HG03175 (cell line): ENCODE measurements at regions not wholly inside any gene's neighbourhood (a gene's known extent, or its start where the extent isn't known, plus 50 kb on each side); places are given as distances from the start of the nearest gene placed in this dataset.

Source experiments
- ATAC-seq: cut with Tn5 transposase; IDR thresholded peaks from one replicate; pipeline ENCODE4 v1.9.1; 2021; ENCODE audit warnings: mild to moderate bottlenecking, moderate library complexity; ENCODE audit not compliant: unreplicated experiment

DNA sequence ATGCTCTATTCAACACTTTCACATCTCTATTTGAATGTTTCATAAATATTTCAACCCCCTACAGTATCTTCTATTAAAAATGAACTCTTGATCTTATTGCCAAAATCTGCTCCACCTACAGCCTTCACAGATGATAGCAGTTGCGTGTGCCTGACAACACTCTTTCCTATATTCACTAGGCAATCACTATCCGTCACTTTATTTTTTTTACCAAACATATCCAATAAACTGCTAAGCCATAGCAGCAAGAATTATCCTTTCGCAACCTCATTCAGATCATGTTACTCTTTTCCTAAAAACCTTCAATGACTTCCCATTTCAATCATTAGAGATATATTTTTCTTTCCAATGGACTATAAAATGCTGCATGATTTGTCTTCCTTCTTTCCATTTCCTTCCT lies 629.8 kb upstream of the PCDH9 start:
- no peak for ATAC-seq

GRCh38 chr13:67857581-67858310 lies 627.6 kb upstream of the PCDH9 start:
- no peak for ATAC-seq

GRCh38 chr13:67856955-67857354 lies 626.8 kb upstream of the PCDH9 start:
- ATAC-seq = no peak

GRCh38 chr13:67855741-67856238 lies 625.7 kb upstream of the PCDH9 start:
- no peak for ATAC-seq

DNA sequence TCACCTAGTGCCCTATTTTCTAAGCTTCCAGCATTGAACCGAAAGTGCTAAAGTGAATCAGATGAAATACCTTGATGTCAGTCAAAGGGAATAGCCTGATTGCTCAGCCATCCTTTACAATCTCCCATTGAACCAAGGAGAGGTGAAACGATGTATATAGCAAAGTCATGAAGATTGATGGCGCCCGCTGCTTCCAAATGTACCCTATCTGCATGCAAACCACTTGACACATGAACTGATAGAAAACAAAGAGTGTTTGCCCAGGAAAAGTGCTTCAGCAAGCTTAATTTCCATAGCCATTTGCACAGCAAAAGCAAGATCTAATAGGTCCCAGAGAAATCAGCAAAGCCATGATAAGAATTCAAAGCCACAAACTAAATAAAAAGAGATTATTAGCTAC lies 624.9 kb upstream of the PCDH9 start:
- ATAC-seq = no peak

DNA sequence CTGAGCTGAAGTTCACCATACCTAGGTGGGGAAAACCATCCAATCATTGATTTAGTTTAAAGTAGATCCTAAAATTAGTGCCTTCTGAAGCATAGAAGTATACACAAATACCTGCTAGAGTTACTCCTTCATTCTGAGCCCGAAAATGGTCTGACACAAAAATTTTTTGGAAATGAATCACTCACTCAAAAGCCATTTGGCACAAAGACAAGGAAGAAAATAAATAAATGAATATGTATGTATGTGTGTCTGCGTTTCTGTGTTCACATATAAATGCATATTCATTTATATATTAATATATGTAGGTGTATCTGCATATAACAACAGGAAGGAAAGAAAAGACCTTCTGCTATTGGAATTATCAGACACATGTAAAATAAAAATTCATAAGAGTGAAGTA lies 614.4 kb upstream of the PCDH9 start:
- no peak for ATAC-seq

- no peak for ATAC-seq
Measured at GRCh38 chr13:67841071-67841470, 610.9 kb upstream of the PCDH9 start.

DNA sequence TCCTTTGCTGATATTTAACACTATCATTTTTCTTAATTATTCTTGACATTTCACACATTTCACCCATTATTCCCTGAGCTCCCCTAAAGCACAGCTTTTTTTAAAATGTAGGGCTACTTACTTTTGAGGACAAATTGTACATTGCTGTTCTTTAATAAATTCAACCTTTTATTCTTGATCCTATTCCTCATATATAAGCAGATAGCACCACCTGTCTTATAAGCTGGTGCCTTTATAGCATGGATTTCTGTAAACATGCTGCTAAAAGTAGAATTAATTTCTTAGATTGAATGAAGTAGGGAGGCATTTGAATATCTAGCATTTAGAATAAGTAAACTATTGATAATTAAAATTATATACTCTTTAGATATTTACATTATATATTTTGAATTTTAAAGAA lies 603.4 kb upstream of the PCDH9 start:
- ATAC-seq = no peak

DNA sequence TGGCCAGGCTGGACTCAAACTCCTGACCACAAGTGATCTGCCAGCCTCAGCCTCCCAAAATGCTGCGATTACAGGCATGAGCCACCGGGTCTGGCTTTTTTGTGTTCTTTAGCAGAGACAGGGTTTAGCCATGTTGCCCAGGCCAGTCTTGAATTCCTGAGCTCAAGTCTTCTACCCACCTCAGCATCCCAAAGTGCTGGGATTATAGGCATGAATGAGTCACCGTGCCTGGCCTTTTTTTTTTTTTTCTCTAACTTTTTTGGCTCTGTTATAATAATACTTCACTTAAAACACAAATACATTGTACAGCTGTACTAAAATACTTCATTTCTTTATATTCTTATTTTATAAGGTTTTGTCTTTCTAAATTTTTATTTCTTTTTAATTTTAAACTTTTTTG lies 599.5 kb upstream of the PCDH9 start:
- no peak for ATAC-seq

DNA sequence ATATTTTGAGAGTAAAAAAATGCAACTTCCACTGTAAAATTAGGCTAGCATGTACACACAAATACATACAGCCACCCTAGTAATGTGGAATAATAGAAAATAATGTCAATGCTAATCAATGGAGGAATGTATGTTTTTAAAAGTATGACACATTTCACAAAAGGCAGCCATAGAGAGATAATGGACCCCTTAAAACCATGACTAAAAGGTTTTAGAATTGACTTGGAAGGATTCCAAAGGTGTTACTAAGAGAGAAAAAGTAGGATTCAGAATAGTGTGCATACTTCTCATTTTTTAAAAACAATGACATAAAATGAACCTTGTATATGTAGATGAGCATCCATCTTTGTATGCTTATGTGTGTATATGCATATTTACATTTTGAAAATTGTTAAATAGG lies 597.9 kb upstream of the PCDH9 start:
- ATAC-seq = no peak

DNA sequence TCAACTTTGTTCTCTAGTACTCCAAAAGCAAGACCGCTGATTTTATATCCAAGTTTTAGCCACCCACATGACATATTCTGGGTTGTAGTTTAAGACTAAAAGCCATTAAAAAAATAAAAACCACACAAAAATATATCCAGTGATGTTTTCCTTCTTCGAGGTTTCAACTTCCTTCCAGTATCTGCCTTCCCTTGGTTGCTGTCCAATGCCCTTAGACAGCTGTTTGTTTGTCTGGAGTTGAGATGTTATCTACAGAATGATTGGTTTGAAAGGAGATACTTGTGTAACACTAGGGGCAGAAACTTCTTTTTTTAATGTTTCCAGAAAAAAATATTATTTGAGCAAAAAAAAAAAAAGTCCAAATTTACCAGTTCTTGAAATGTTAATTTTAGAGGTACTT lies 591.5 kb upstream of the PCDH9 start:
- no peak for ATAC-seq

- ATAC-seq = no peak
Measured at GRCh38 chr13:67806796-67807195, 576.7 kb upstream of the PCDH9 start.

GRCh38 chr13:67803118-67803517 lies 573.0 kb upstream of the PCDH9 start:
- no peak for ATAC-seq

GRCh38 chr13:67792151-67792676 lies 562.1 kb upstream of the PCDH9 start:
- ATAC-seq = no peak

DNA sequence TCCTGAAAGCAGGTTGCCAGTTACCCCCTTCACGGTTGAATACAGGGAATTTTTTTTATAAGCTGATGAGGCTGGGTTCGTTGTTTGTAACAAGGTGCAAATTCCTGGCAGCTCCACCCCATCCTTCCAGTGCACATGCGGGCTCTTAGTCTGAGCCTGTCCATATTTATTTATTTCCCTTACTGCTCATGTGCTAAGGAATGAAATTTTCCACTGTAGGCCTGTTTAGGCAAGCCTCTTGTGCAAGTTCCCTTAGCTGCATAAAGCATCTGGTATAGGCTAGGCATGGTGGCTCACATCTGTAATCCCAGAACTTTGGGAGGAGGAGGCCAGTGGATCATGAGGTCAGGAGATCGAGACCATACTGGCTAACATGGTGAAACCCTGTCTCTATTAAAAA lies 560.9 kb upstream of the PCDH9 start:
- no peak for ATAC-seq

DNA sequence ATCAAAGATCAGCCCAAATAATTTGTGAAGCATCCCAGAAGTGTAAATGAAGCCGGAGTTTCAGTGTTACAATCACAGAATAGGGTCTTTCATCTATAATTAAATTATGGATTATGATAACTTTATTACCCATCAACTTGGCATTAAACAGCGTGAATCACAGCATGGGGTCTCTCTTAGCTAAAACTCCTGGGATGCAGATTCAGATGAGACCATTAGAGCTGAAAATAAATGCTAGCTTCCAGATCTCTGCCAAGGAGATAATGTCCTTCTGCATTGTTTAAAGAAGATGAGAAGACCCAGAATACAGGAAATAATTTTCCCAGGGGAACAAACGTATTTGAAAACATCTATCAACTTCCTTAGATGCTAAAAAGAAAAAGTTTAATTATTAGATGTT lies 546.0 kb upstream of the PCDH9 start:
- ATAC-seq = no peak

DNA sequence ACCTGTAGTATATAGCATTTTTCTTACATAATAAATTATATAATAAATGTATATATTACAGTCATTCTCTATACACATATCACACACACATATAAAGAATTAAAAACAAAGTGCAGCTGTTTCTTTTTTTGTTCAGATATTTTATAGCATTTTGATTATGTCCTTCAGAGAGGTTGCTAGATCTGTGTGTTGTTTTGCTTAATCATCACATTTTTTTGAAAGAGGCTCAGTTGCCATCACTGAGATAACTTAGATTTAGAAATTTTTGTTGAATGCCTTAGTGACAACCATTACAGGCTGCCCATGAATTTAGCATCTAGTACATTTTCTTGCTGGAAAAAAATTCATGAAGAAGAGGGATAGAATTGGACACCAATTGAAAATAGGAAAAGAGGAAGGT lies 545.2 kb upstream of the PCDH9 start:
- ATAC-seq = no peak

GRCh38 chr13:67772807-67773453 lies 542.8 kb upstream of the PCDH9 start:
- ATAC-seq = no peak

- ATAC-seq = no peak
Measured at GRCh38 chr13:67771106-67771505, 541.0 kb upstream of the PCDH9 start.

GRCh38 chr13:67769987-67770341 lies 539.8 kb upstream of the PCDH9 start:
- ATAC-seq = no peak

GRCh38 chr13:67769063-67769986 lies 539.2 kb upstream of the PCDH9 start:
- no peak for ATAC-seq
